Endometrium (tissue), 2 donors: ENCODE measurements at regions not wholly inside any gene's neighbourhood (a gene's known extent, or its start where the extent isn't known, plus 50 kb on each side); places are given as distances from the start of the nearest gene placed in this dataset.
"Not testable (repeated sequence)": the region's sequence is repeated elsewhere in the genome, so short reads cannot be mapped to it uniquely, and the experiment has no call there.

Experiments
- FAIRE-seq: peaks from 2 replicates; lab custom pipeline; 2012; peaks lifted over from hg19 to GRCh38; lab: Jason Lieb, UNC
- donor health status: control.
- donor health status: control.

DNA sequence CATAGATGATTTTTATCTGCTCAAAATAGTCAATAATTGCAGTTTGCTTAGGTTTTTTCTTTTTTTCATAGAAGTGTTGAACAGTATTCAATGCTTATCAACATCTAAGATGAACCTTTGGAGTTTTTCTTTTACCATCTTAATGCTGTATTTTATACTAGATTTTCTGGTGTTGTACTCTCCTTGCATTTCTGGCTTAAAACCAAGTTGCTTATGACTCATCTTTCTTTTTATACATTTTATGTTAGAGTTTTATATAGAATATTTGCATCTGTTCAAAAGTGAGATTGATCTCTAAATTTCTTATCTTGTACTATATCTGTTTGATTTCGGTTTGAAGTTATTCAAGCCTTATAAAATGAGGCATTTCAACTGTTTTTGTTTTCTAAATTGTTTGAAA lies 232.5 kb downstream of the RFPL4B start:
- peak; percentile 21 for FAIRE-seq

DNA sequence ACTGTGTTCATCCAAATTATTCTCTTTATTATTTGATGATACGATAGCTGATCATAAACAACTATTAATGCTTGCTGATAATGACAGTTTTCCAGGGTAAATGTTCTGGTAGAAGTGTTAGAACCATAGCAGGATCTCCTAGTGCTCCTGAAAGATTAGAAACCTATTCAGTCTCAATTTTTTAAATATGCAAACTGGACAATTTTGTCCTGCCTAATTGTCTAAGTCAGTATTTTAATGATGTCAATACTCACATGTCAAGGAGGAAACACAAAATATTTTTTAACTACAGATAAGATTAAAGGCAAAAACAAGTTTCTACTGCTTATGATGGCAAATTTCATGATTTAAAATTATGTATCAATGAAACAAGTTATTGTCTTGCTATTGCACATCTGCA lies 233.9 kb downstream of the RFPL4B start:
- FAIRE-seq = no peak

DNA sequence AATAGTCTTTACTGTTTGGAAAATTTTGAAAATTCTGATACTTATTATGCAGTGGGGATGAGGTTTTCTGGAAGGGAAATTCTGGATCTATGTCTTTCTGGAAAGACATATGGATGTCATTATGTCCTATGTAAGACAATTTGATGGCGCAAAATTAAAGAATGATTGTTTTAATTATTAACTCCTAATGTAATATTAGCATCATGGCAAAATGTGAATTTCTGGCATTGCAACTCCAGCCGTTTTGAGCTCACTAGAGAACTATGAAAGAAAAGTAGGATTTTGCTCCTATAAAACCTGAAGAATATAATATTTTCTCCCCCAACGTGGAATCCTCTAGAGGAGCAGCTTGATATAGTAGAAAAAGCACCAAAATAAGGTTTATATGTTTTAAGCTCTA lies 243.2 kb downstream of the RFPL4B start:
- FAIRE-seq = no peak

DNA sequence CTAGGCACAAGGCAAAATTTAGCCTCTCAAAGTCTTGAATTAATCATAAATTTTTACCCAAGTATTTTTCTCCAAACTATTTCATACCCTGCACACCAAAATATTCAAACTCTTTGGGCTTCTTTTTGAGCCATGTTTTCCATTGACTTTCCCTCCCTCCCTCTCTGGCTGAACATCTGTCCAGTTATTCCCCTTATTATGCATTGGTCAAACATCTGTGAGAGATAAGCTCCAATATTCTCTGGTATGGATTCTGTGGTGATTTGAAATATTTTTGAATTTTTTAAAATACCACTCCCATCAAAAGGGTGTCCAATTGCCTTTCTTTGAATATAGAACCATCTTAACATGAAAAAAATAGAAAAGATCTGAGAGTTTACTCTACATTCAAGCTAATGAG lies 244.2 kb downstream of the RFPL4B start:
- no peak for FAIRE-seq

DNA sequence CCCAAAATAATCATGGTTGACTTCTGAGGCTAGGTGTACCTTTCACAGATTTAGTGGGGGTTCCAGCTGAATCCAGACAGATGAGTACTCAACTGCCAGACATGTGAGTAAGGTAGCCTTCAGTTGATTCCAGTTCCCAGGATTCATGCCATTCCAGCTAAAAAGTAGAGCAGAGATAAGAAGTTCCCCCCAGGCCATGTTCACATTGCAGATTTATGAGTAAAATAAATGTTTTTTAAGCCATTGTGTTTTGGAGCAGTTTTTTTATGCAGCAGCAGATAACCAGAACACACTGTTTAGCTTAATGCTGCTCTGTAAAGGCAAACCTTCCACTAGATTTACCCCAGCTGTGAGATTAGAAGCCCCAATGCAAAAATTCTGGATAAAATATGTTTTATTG lies 245.0 kb downstream of the RFPL4B start:
- FAIRE-seq = no peak

- no peak for FAIRE-seq
Observed at GRCh38 chr6:112594886-112595594, 247.9 kb downstream of the RFPL4B start.

DNA sequence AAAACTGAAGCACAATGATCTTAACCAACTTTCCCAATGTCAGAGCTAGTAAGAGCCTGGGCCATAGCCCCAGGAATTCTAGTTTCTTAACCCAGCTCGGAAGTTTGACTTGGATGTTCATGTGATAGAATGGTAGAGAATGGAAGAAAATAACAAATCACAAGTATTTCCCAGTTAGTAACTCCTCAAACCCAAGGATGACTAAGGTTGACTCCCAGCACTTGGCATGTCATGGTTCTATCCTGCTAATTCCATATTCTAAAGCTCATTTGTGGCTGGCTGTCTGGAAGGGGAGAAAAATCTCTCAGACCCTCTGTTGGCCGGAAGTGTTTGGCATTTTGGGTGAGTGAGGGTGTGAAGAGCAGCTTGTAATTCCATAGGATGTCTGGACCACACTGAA lies 248.7 kb downstream of the RFPL4B start:
- no peak for FAIRE-seq

GRCh38 chr6:112597176-112597575 lies 250.0 kb downstream of the RFPL4B start:
- no peak for FAIRE-seq

DNA sequence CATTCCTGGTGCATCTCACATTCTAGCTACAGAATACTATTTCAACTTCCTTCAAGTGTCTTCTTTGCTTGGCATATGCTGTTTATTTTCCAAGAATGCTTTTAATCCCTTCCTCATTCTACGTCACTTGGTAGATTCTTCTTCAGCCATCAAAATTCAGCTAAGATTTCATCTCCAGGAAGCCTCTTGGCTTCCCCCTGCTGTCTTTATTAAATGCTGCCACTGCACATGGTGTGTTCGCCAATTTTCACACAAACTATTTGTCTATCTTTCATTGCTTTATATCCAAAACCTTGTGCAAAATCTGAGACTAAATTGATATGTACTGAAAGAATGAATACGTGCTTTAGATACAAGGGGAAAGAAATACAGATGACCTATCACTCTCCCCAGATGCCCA lies 253.0 kb downstream of the RFPL4B start:
- no peak for FAIRE-seq

DNA sequence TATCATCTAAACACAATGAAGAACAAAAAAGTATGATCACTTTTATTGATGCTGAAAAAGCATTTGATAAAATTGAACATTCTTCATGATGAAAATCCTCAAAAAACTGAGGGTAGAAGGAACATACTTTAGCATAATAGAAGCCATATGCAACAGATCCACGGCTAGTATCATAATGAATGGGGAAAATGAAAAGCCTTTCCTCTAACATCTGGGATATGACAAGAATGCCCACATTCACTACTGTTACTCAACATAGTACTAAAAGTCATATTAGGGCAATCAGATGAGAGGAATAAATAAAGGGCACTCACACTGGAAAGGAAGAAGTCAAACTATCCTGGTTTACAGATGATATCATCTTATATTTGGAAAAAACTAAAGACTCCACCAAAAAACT lies 256.6 kb downstream of the RFPL4B start:
- no peak for FAIRE-seq

DNA sequence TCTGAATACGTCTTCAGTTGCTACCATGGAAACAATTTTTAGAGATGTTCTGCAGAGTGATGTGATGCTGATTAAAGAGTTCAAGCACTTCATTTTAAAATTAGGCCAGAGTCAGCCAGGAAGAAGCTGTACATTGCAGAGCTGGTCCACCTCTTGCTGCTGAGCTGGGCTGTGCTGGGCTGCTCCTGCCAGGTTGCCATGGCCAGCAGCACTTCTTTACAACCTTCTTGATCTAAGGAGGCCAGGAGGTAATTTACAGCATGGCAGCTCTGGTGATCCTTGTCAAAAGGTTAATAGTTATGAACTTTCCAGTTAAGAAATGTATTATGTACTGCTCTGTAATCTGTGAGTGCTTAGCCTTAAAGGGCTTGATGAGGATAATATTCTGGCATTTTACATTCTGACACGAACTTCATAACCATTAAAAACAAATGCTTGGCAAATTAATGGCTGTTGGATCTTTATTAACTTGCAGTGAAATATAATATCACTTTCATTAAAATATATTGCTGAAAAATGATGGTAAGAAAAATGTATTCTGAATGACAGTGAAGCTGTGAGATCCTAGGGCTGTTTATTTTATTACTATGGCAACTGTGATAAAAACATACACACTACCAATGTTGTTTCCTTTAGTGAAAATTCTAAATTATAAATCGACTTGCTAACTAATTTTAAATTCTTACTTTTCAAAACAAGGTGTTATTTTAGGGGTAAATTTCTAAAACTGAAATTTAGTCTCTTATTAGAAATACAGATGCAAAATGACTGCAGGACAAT lies 259.7 kb downstream of the RFPL4B start:
- peak; percentile 45 for FAIRE-seq

DNA sequence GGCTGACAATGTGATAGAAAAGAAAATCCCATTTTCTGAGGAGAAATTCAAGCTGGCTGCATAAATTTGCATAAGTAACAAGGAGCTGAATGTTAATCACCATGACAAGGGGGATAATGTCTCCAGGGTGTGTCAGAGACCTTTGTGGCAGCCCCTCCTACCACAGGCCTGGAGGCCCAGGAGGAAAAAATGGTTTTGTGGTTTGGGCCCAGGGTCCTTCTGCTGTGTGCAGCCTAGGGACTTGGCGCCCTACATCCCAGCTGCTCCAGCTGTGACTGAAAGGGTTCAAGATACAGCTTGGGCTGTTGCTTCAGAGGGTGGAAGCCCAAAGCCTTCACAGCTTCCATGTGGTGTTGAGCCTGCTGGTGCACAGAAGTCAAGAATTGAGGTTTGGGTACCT lies 261.8 kb downstream of the RFPL4B start:
- FAIRE-seq = not testable (repeated sequence)

DNA sequence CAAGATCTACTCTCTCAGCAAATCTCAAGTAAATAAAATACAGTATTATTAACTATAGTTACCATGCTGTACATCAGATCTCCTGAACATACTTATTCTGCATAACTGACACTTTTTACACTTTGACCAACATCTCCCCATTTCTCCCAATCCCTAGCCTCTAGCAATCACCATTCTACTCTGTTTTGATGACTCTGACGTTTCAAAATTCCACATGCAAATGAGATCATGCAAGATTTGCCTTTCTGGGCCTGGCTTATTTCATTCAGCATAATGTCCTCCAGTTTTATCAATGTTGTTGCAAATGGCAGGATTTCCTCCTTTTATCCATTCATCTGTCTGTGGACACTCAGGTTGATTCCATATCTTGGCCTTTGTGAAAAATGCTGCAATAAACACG lies 266.3 kb downstream of the RFPL4B start:
- no peak for FAIRE-seq

DNA sequence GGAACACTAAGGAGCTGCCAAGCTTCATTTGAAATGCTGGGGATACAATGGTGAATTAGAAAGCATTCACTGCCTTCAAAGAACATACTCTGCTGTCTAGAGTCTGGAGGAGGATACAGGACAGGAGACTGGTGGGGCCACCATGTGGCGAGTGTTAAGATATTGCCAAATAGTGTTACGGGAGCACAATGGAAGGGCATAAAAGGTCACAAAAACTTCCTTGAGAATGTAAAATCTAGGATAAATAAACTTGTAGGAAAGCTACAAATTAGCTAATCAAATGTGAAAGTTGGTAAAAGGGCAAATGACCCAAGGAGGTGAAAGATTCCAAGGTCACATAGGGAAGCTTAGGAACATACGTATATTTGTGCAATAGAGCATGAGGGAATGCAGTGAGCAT lies 271.7 kb downstream of the RFPL4B start:
- FAIRE-seq = peak; percentile 29

GRCh38 chr6:112620812-112621569 lies 273.9 kb downstream of the RFPL4B start:
- FAIRE-seq = no peak

GRCh38 chr6:112622036-112622435 lies 274.9 kb downstream of the RFPL4B start:
- FAIRE-seq = no peak

GRCh38 chr6:112626468-112627082 lies 279.4 kb downstream of the RFPL4B start:
- FAIRE-seq = no peak

DNA sequence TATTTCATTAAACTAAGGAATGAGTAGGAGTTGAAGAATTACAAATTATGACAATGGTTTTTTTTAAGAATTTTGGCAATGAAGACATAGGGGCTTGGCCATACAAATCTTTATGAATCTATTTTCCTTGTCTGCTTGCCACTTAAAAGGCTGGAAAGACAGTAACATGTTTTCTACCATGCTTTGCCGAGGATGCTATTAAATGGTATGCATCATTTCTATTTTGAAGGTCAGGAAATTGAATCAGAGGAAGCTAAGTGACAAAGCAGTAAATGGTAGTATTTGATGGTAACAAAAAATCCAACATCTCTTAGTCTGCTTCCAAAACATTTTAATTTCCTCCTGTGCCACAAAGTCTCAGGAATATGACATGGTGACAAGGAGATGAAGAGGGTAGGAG lies 287.2 kb downstream of the RFPL4B start:
- FAIRE-seq = no peak

DNA sequence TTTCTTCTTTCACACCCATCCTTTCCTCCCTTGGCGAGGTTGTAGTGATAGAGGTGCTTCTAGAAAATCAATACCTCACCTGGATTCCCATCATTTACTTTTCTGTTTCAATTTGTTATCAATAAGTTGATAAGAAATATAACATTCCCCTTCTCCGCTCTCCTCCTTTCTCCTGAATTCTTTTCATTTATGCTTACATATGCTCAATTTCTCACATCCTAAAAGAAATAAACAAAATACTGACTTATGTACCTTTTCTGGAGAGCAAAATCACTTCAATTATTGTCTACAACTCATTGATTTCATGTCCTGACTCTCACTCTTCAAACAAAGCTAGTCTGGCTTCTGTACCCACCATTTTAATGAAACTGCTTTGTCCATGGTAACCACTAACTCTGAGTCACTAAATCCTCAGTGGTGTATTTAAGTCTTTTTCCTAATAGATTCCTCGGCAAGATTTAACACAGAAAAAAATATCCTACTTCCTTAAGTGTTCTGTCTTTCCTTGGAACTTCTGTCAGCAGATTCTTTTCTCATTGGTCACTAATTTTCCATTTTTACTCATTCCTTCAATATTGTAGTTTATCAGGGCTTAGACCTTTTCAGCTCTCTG lies 289.6 kb downstream of the RFPL4B start:
- FAIRE-seq = no peak

DNA sequence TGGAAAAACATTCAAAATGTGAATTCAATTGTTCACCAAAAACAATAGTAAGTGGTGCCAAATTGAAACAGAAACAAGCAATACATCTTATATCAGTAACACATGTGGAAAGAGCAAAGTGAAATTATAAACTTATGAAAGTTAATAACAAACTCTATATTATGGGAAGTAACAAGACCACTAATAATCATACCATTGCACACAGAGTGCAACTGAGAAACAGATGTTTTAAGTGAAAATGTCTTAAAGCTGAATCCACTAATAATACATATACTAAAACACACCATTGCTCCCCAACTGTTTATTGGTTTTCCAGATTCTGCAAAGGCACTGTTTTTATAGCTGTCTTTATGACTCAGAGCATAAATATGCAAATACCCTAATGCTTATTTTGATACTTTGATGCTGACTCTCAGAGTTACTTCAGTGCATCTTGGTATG lies 292.3 kb downstream of the RFPL4B start:
- FAIRE-seq = peak; percentile 97

- FAIRE-seq = no peak
Observed at GRCh38 chr6:112640891-112641290, 293.8 kb downstream of the RFPL4B start.

- no peak for FAIRE-seq
Observed at GRCh38 chr6:112649853-112650252, 302.7 kb downstream of the RFPL4B start.
